ENCODE measurements at regions not wholly inside any gene's neighbourhood (a gene's known extent, or its start where the extent isn't known, plus 50 kb on each side); places are given as distances from the start of the nearest gene placed in this dataset.

- H3K4me1 Mint-ChIP-seq: peaks cover 10% of the 10 kb centered on the region
- H3K27ac Mint-ChIP-seq: no peak overlapping the region
- peaks cover 8% of the 10 kb centered on the region for H3K27me3 Mint-ChIP-seq
- TF ChIP-seq, protein P1, sequence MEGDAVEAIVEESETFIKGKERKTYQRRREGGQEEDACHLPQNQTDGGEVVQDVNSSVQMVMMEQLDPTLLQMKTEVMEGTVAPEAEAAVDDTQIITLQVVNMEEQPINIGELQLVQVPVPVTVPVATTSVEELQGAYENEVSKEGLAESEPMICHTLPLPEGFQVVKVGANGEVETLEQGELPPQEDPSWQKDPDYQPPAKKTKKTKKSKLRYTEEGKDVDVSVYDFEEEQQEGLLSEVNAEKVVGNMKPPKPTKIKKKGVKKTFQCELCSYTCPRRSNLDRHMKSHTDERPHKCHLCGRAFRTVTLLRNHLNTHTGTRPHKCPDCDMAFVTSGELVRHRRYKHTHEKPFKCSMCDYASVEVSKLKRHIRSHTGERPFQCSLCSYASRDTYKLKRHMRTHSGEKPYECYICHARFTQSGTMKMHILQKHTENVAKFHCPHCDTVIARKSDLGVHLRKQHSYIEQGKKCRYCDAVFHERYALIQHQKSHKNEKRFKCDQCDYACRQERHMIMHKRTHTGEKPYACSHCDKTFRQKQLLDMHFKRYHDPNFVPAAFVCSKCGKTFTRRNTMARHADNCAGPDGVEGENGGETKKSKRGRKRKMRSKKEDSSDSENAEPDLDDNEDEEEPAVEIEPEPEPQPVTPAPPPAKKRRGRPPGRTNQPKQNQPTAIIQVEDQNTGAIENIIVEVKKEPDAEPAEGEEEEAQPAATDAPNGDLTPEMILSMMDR (IDR thresholded peaks at IDR 0.05): no peak
- H3K36me3 Mint-ChIP-seq (ENCODE audit: low read depth): no peaks in the 10 kb centered on the region
- ATAC-seq (ENCODE audit: low read depth): no peak
- CTCF ChIA-PET: no interaction called here
- peaks cover 2% of the 10 kb centered on the region for H3K9me3 Mint-ChIP-seq
- intact Hi-C loops (cut with micrococcal nuclease): no loop called here
- POLR2A ChIA-PET: no interaction called here
- no peak for DNase-seq
- no peak overlapping the region for H3K4me3 Mint-ChIP-seq
Observed at GRCh38 chr13:52925775-52926285, 77.4 kb upstream of the PCDH8 start.

DNA sequence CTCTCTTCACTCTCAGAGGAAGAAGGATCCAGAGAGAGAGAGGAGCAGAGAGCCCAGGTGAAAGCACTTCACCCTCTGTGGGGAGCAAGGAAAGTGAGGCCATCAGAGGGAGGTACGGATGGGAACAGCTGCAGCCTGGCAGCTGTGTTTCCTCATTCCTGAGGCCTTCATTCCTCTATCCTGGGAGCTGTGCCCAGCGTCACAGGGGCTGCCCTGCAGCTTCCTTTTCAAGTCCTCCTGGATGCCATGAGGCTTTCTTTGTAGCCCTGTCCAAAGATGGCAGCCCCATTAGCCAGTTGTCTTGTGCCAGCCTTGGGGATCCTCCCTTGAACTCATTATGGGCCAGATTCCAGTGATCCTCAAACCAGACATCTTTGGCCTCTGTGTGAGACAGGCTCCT, 76.8 kb upstream of the PCDH8 start:
- peaks cover 15% of the 10 kb centered on the region for H3K4me1 Mint-ChIP-seq
- peaks cover 5% of the 10 kb centered on the region for H3K27me3 Mint-ChIP-seq
- H3K27ac Mint-ChIP-seq: no peak overlapping the region

DNA sequence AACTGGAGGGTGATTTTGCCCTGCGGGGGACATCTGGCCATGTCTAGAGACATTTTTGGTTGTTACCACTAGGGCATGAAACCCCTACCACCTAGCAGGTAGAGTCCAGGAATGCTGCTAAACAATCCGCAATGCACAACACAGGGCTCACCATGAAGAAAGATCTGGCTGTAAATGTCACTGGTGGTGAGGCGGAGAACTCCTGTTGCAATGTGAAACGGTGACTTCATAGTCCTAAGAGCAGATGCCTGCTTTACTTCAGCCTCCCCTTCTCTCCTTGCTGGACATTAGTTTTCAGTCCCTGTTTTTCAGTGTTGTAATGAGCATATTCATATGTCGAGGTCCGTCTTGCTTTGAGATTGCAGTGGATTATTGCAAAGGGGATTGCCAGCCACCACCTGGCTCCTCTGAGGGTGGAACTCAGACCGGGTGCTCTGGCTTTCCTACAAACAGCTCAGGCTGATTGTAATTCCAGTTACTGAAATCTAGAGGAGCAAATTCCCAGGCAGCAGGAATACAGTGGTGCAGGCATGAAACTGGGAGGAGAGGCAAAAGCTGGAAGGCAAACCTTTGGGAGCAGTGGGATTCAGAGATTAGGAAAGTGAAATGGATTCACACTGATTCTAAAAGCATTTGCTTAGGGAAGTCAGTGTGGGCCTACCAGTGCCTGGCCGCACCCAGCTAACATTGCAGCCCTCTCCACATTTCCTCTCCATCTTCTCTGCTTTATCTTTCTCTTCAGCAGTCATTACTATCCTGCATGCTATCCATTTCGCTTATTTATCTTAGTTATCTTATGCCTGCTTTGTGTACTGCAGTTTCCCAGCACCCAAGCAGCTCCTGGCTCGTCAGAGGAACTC, 76.1 kb upstream of the PCDH8 start:
- peaks cover 2% of the 10 kb centered on the region for H3K9me3 Mint-ChIP-seq
- intact Hi-C loops (cut with micrococcal nuclease): loop anchor here (5.0 kb wide), 1 partner anchor 72 kb away; no protein-coding TSS in a partner anchor
- ChIA-PET CTCF (no interaction called here), POLR2A (no interaction called here)
- H3K4me3 Mint-ChIP-seq: no peak overlapping the region
- H3K4me1 Mint-ChIP-seq: peaks cover 15% of the 10 kb centered on the region
- H3K27ac Mint-ChIP-seq: no peak overlapping the region
- H3K27me3 Mint-ChIP-seq: peaks cover 5% of the 10 kb centered on the region
- DNase-seq: no peak
- TF ChIP-seq, protein P1 (IDR thresholded peaks at IDR 0.05): no peak
- no peak for ATAC-seq (ENCODE audit: low read depth)
- H3K36me3 Mint-ChIP-seq (ENCODE audit: low read depth): no peaks in the 10 kb centered on the region

More for the DNA sequence above, 76.8 kb upstream of the PCDH8 start:
- intact Hi-C loops (cut with micrococcal nuclease): no loop called here
- TF ChIP-seq, protein P1 (IDR thresholded peaks at IDR 0.05): no peak
- no peaks in the 10 kb centered on the region for H3K36me3 Mint-ChIP-seq (ENCODE audit: low read depth)
- DNase-seq (no peak), ATAC-seq (ENCODE audit: low read depth) (no peak)
- ChIA-PET POLR2A (no interaction called here), CTCF (no interaction called here)
- H3K4me3 Mint-ChIP-seq: no peak overlapping the region
- H3K9me3 Mint-ChIP-seq: peaks cover 2% of the 10 kb centered on the region

DNA sequence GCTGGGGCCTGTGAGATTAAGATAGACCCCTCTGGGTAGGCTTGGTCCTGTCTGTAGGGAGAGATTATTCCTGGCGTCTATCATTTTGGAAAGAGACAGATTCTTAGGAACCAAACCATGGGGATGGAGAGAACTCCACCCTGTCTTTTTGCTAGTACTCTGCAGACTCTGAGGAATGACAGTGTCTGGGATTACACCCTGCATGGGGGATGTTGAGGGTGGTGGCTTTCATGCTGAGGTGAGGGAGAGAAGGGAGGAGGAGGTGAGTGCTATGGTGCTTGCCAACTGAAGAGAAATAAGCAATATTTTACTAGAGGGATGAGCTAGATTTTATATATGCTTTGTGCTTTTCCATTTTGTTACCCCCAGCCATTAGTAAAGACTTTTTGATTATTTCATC, 74.5 kb upstream of the PCDH8 start:
- CTCF ChIA-PET: no interaction called here
- POLR2A ChIA-PET: no interaction called here
- no peak overlapping the region for H3K27ac Mint-ChIP-seq
- H3K36me3 Mint-ChIP-seq (ENCODE audit: low read depth): no peaks in the 10 kb centered on the region
- peaks cover 5% of the 10 kb centered on the region for H3K27me3 Mint-ChIP-seq
- peaks cover 2% of the 10 kb centered on the region for H3K9me3 Mint-ChIP-seq
- no peak for ATAC-seq (ENCODE audit: low read depth)
- no peak for DNase-seq
- no peak overlapping the region for H3K4me3 Mint-ChIP-seq
- intact Hi-C loops (cut with micrococcal nuclease): loop anchor here (5.0 kb wide), 1 partner anchor 71 kb away; no protein-coding TSS in a partner anchor
- TF ChIP-seq, protein P1 (IDR thresholded peaks at IDR 0.05): no peak
- peaks cover 15% of the 10 kb centered on the region for H3K4me1 Mint-ChIP-seq

GRCh38 chr13:52921194-52921593, 72.8 kb upstream of the PCDH8 start:
- POLR2A ChIA-PET: no interaction called here
- Mint-ChIP-seq H3K27ac (peak overlapping the region; percentile 75), H3K27me3 (peaks cover 5% of the 10 kb centered on the region)

More at GRCh38 chr13:52921194-52921593, 72.8 kb upstream of the PCDH8 start:
- Mint-ChIP-seq H3K4me1 (peaks cover 15% of the 10 kb centered on the region), H3K4me3 (no peak overlapping the region), H3K36me3 (ENCODE audit: low read depth) (no peaks in the 10 kb centered on the region), H3K9me3 (peaks cover 6% of the 10 kb centered on the region)
- ATAC-seq (ENCODE audit: low read depth) (peak; percentile 92), DNase-seq (no peak)
- intact Hi-C loops (cut with micrococcal nuclease): loop anchor here (1.0 to 5.0 kb wide), 5 partner anchors 11 to 471 kb away; partner anchors contain the start of genes CKAP2, SUGT1 and VPS36
- CTCF ChIA-PET: no interaction called here
- TF ChIP-seq, protein P1 (IDR thresholded peaks at IDR 0.05): no peak
